ENCODE measurements at regions not wholly inside any gene's neighbourhood (a gene's known extent, or its start where the extent isn't known, plus 50 kb on each side); places are given as distances from the start of the nearest gene placed in this dataset.

DNA sequence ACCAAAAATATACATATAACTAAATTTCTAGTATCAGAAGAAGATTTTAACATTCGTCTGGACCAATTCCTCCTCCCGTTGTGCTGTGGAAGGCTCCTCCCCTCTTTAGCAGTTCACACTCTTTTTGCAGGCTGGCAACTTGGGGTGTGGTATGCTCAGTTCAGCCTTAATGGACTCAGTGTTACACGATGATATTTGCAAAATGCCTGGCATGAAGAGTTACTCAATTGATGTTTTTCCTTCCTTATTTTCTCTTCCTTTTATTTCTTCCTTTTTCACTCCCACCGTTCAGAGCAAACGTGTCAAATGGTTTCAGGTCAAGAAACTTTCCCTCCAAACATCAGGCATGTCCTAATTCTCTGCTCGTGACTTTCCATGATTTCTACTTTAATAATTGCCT, 248.3 kb downstream of the PHF14 start:
- Histone ChIP-seq H3K4me3 (ENCODE audit: low read length) (no peak overlapping the region), H3K36me3 (ENCODE audit: control insufficient read depth, insufficient read depth, low read length) (no peaks in the 10 kb centered on the region), H3K9me3 (replicated peaks; ENCODE audit: control insufficient read depth, low read depth, low read length) (no peaks in the 10 kb centered on the region), H3K27ac (ENCODE audit: low read length) (no peak overlapping the region), H3K27me3 (ENCODE audit: control insufficient read depth, insufficient read depth, low read length) (no peaks in the 10 kb centered on the region), H3K4me1 (ENCODE audit: control insufficient read depth, insufficient read depth, low read length) (no peaks in the 10 kb centered on the region)
- 70% methylated on average over 5 of the region's 6 CpGs for WGBS (ENCODE audit: insufficient coverage)
- DNase-seq, result no peak

DNA sequence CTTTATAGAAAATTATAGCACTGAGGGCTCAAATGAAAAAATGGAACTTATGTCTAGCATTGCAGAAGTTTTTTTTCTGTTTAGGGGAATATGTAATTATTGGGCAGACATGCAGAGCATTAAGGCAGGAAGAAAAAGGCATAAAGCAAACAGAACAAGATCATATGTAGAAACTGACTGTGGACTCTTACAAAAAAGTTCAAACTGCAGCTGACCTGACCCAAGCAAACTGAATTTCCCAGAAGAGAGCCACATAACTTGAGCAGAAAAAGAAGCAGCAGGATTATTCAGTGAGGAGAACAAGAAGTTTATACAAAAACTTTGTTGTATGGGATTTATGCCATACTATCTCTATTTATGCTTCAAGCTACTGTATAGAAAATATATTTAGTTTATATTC, 250.9 kb downstream of the PHF14 start:
- no peak overlapping the region for H3K4me3 ChIP-seq (ENCODE audit: low read length)
- H3K4me1 ChIP-seq (ENCODE audit: control insufficient read depth, insufficient read depth, low read length), result no peaks in the 10 kb centered on the region
- no peaks in the 10 kb centered on the region for H3K27me3 ChIP-seq (ENCODE audit: control insufficient read depth, insufficient read depth, low read length)
- H3K9me3 ChIP-seq (replicated peaks; ENCODE audit: control insufficient read depth, low read depth, low read length), result no peaks in the 10 kb centered on the region
- H3K27ac ChIP-seq (ENCODE audit: low read length), result no peak overlapping the region
- DNase-seq, result no peak
- H3K36me3 ChIP-seq (ENCODE audit: control insufficient read depth, insufficient read depth, low read length), result no peaks in the 10 kb centered on the region

GRCh38 chr7:11228515-11228914, 254.8 kb downstream of the PHF14 start:
- Histone ChIP-seq H3K36me3 (ENCODE audit: control insufficient read depth, insufficient read depth, low read length) (no peaks in the 10 kb centered on the region), H3K4me1 (ENCODE audit: control insufficient read depth, insufficient read depth, low read length) (no peaks in the 10 kb centered on the region), H3K27ac (ENCODE audit: low read length) (no peak overlapping the region), H3K4me3 (ENCODE audit: low read length) (no peak overlapping the region), H3K9me3 (replicated peaks; ENCODE audit: control insufficient read depth, low read depth, low read length) (no peaks in the 10 kb centered on the region), H3K27me3 (ENCODE audit: control insufficient read depth, insufficient read depth, low read length) (no peaks in the 10 kb centered on the region)
- 60% methylated on average over 1 of the region's 2 CpGs for WGBS (ENCODE audit: insufficient coverage)
- DNase-seq, result peak; percentile 34

DNA sequence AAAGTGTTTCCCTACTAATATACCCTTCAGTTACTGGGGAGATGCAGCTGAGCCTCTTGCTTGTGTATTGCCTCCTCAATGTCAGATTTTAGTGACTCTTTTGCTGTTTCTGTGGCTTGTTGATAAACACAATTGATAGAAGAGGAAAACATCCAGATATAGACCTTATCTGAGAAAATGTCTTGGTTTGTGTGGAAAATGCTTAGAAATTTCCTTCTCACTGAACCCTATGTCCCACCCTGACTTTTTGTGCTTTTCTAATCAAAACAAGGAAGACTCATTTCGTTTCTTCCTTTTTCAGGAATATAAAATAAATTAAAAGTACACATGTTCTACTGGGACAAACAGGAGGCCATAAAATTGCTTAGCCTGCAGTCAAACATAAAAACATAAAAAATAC, 257.5 kb downstream of the PHF14 start:
- no CpG with 5 or more reads among the region's 1 CpG for WGBS (ENCODE audit: insufficient coverage)

DNA sequence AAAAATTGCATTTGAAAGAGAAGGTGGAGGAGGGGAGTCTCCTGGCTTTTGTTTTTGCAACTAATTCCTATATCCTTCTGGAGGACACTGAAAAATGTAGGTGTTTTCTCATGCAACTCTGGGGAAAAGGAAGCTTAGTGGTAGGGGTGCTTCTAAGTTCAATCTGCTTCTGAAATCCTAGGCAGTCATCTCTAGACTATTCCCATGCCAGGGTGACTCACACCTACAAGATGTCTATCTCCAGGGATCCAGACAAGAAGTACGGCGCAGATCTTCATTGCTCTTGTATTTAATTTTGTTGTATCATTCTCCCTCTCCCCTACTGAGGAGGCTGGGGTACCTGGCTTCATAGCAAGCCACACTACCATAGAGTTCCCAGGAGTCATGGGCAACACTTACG, 258.8 kb downstream of the PHF14 start:
- no peak overlapping the region for H3K27ac ChIP-seq (ENCODE audit: low read length)
- no peak overlapping the region for H3K4me3 ChIP-seq (ENCODE audit: low read length)
- H3K9me3 ChIP-seq (replicated peaks; ENCODE audit: control insufficient read depth, low read depth, low read length), result no peaks in the 10 kb centered on the region
- no CpG with 5 or more reads among the region's 3 CpGs for WGBS (ENCODE audit: insufficient coverage)
- H3K36me3 ChIP-seq (ENCODE audit: control insufficient read depth, insufficient read depth, low read length), result no peaks in the 10 kb centered on the region
- no peaks in the 10 kb centered on the region for H3K27me3 ChIP-seq (ENCODE audit: control insufficient read depth, insufficient read depth, low read length)
- H3K4me1 ChIP-seq (ENCODE audit: control insufficient read depth, insufficient read depth, low read length), result no peaks in the 10 kb centered on the region
- no peak for DNase-seq

More for the DNA sequence above, 257.5 kb downstream of the PHF14 start:
- no peak for DNase-seq
- H3K27ac ChIP-seq (ENCODE audit: low read length), result no peak overlapping the region
- H3K27me3 ChIP-seq (ENCODE audit: control insufficient read depth, insufficient read depth, low read length), result no peaks in the 10 kb centered on the region
- no peaks in the 10 kb centered on the region for H3K9me3 ChIP-seq (replicated peaks; ENCODE audit: control insufficient read depth, low read depth, low read length)
- H3K4me1 ChIP-seq (ENCODE audit: control insufficient read depth, insufficient read depth, low read length), result no peaks in the 10 kb centered on the region
- H3K4me3 ChIP-seq (ENCODE audit: low read length), result no peak overlapping the region
- no peaks in the 10 kb centered on the region for H3K36me3 ChIP-seq (ENCODE audit: control insufficient read depth, insufficient read depth, low read length)

DNA sequence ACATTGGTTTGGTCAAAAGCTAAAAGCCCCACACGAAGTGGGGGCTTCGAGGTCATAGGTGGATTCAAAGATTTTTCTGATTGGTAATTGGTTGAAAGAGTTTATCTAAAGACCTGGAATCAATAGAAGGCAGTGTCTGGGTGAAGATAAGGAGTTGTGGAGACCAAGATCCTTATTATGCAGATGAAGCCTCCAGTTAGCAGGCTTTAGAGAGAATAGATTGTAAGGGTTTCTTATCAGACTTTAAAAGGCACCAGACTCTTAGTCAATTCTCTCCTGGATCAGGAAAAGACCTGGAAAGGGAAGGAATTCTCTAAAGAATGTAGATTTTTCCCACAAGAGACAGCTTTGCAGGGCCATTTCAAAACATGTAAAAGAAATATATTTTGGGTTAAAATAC, 260.2 kb downstream of the PHF14 start:
- WGBS (ENCODE audit: insufficient coverage), result 96% methylated on average over 2 of the region's 2 CpGs
- H3K36me3 ChIP-seq (ENCODE audit: control insufficient read depth, insufficient read depth, low read length), result no peaks in the 10 kb centered on the region
- no peak overlapping the region for H3K27ac ChIP-seq (ENCODE audit: low read length)
- no peaks in the 10 kb centered on the region for H3K27me3 ChIP-seq (ENCODE audit: control insufficient read depth, insufficient read depth, low read length)
- H3K4me1 ChIP-seq (ENCODE audit: control insufficient read depth, insufficient read depth, low read length), result no peaks in the 10 kb centered on the region
- DNase-seq, result no peak
- no peak overlapping the region for H3K4me3 ChIP-seq (ENCODE audit: low read length)
- H3K9me3 ChIP-seq (replicated peaks; ENCODE audit: control insufficient read depth, low read depth, low read length), result no peaks in the 10 kb centered on the region

GRCh38 chr7:11235491-11235890, 261.8 kb downstream of the PHF14 start:
- no peaks in the 10 kb centered on the region for H3K4me1 ChIP-seq (ENCODE audit: control insufficient read depth, insufficient read depth, low read length)
- WGBS (ENCODE audit: insufficient coverage), result 63% methylated on average over 6 of the region's 8 CpGs
- no peaks in the 10 kb centered on the region for H3K9me3 ChIP-seq (replicated peaks; ENCODE audit: control insufficient read depth, low read depth, low read length)
- no peaks in the 10 kb centered on the region for H3K27me3 ChIP-seq (ENCODE audit: control insufficient read depth, insufficient read depth, low read length)
- no peak overlapping the region for H3K4me3 ChIP-seq (ENCODE audit: low read length)
- no peak overlapping the region for H3K27ac ChIP-seq (ENCODE audit: low read length)
- no peaks in the 10 kb centered on the region for H3K36me3 ChIP-seq (ENCODE audit: control insufficient read depth, insufficient read depth, low read length)
- DNase-seq, result no peak

DNA sequence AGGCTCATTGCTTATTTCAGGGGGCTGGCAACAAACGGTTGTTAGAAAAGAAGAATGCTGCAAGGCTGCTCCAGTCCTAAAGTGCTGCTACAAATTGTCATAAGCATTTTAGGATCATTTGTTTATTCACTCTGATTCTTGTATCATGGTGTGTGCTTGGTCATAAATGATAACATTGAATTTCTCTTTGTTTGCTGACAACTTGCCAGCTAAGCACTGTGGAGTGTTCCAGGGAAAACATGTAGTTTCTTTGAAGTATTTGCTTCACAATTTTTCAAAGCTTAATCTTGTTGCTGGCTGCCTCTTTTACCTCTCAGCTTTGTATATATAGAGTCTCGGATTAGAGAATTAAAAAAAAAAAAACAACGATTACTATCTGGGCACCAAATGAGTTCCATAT, 263.0 kb downstream of the PHF14 start:
- Histone ChIP-seq H3K36me3 (ENCODE audit: control insufficient read depth, insufficient read depth, low read length) (no peaks in the 10 kb centered on the region), H3K27me3 (ENCODE audit: control insufficient read depth, insufficient read depth, low read length) (no peaks in the 10 kb centered on the region), H3K9me3 (replicated peaks; ENCODE audit: control insufficient read depth, low read depth, low read length) (no peaks in the 10 kb centered on the region), H3K27ac (ENCODE audit: low read length) (no peak overlapping the region), H3K4me3 (ENCODE audit: low read length) (no peak overlapping the region), H3K4me1 (ENCODE audit: control insufficient read depth, insufficient read depth, low read length) (no peaks in the 10 kb centered on the region)
- no peak for DNase-seq
- WGBS (ENCODE audit: insufficient coverage), result no CpG with 5 or more reads among the region's 3 CpGs

GRCh38 chr7:11237742-11238141, 264.1 kb downstream of the PHF14 start:
- Histone ChIP-seq H3K27ac (ENCODE audit: low read length) (no peak overlapping the region), H3K27me3 (ENCODE audit: control insufficient read depth, insufficient read depth, low read length) (no peaks in the 10 kb centered on the region), H3K4me3 (ENCODE audit: low read length) (no peak overlapping the region), H3K4me1 (ENCODE audit: control insufficient read depth, insufficient read depth, low read length) (no peaks in the 10 kb centered on the region), H3K36me3 (ENCODE audit: control insufficient read depth, insufficient read depth, low read length) (no peaks in the 10 kb centered on the region), H3K9me3 (replicated peaks; ENCODE audit: control insufficient read depth, low read depth, low read length) (no peaks in the 10 kb centered on the region)
- no peak for DNase-seq
- WGBS (ENCODE audit: insufficient coverage), result 51% methylated on average over 7 of the region's 7 CpGs

DNA sequence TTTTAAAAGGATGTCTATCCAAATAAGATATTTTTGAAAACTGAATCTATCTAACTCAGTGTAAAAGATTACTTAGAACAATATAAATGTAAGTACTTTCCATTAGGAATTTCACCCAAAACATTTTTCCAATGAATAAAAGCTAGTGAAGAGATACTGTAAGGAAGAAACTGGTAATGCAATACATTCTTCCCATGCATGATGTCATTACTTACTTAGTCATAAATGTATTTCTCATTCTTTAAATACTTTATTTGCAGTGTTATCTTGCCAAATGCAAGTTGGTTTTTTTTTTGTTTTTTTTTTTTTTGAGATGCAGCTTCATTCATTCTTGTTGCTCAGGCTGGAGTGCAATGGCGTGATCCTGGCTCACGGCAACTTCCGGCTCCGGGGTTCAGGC, 265.6 kb downstream of the PHF14 start:
- no peaks in the 10 kb centered on the region for H3K4me1 ChIP-seq (ENCODE audit: control insufficient read depth, insufficient read depth, low read length)
- H3K27me3 ChIP-seq (ENCODE audit: control insufficient read depth, insufficient read depth, low read length), result no peaks in the 10 kb centered on the region
- no peaks in the 10 kb centered on the region for H3K9me3 ChIP-seq (replicated peaks; ENCODE audit: control insufficient read depth, low read depth, low read length)
- WGBS (ENCODE audit: insufficient coverage), result no CpG with 5 or more reads among the region's 4 CpGs
- H3K36me3 ChIP-seq (ENCODE audit: control insufficient read depth, insufficient read depth, low read length), result no peaks in the 10 kb centered on the region
- H3K4me3 ChIP-seq (ENCODE audit: low read length), result no peak overlapping the region
- no peak overlapping the region for H3K27ac ChIP-seq (ENCODE audit: low read length)
- DNase-seq, result no peak

DNA sequence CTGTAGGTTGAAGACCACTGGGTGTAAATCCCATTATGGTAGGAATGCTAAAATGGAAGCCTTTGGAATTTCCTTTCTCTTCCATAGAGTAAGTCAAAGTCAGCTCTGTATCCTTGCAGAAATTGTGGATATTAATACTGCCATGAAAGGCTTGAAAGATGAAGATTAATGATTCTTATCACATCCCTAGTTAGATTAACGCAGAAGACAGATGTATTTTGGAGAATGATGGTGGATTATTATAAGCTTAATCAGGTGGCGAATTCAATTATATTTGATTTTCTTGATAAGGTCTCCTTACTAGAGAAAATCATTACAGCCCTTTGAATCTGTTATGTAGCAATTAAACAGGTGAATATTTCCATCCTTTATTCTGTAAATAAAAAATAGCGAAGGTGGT, 270.1 kb downstream of the PHF14 start:
- no peak for DNase-seq
- Histone ChIP-seq H3K9me3 (replicated peaks; ENCODE audit: control insufficient read depth, low read depth, low read length) (no peaks in the 10 kb centered on the region), H3K4me1 (ENCODE audit: control insufficient read depth, insufficient read depth, low read length) (no peaks in the 10 kb centered on the region), H3K27ac (ENCODE audit: low read length) (no peak overlapping the region), H3K36me3 (ENCODE audit: control insufficient read depth, insufficient read depth, low read length) (no peaks in the 10 kb centered on the region), H3K4me3 (ENCODE audit: low read length) (no peak overlapping the region), H3K27me3 (ENCODE audit: control insufficient read depth, insufficient read depth, low read length) (no peaks in the 10 kb centered on the region)
- no CpG with 5 or more reads among the region's 3 CpGs for WGBS (ENCODE audit: insufficient coverage)
